ENCODE measurements at regions not wholly inside any gene's neighbourhood (a gene's known extent, or its start where the extent isn't known, plus 50 kb on each side); places are given as distances from the start of the nearest gene placed in this dataset.

DNA sequence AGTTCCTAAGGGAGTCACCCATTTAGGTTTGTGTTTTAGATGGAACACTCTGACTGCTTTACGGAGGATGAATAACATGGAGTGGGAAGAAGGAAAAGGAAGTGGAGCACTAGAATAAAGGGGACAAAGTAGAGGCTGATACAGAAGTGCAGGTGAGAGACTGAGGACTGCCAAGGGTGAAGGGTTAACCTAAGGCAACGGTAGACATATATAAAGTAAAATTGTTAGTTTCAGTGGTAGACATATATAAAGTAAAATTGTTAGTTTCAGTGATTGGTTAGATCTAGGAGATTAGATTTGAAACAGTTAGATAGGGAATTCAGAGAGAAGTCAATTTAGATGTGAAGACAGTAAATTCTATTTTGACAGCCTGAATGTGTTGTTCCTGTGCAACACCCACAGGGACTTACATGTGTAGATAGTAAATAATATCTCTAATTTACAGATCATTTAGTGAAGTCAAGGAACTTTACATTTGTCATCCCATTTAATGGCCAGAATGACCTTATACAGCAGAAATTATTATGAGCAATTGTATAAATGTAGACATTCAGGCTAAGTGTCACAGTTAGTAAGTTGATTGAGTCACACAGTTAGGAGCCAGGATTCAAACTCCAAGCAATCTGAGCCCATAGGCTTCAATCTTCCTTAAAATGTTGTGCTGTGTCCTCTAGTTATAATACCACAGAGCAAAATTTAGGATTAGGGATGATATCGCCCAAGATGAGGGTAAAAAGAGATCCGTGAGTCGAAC, 270.8 kb upstream of the UBE2E3 start:
- H3K4me1 ChIP-seq = no peaks in the 10 kb centered on the region
- TF ChIP-seq POLR2A (IDR thresholded peaks at IDR 0.05) = no peak
- no peak for TF ChIP-seq CTCF (IDR thresholded peaks at IDR 0.05)
- DNase-seq = no peak
- H3K4me3 ChIP-seq = no peak overlapping the region
- H3K27ac ChIP-seq = no peak overlapping the region
- H3K27me3 ChIP-seq = no peaks in the 10 kb centered on the region
- H3K36me3 ChIP-seq = no peaks in the 10 kb centered on the region
- H3K9me3 ChIP-seq = no peaks in the 10 kb centered on the region

GRCh38 chr2:180707884-180708205, 272.6 kb upstream of the UBE2E3 start:
- Histone ChIP-seq H3K36me3 (no peaks in the 10 kb centered on the region), H3K27me3 (no peaks in the 10 kb centered on the region), H3K27ac (no peak overlapping the region), H3K4me3 (no peak overlapping the region), H3K9me3 (no peaks in the 10 kb centered on the region), H3K4me1 (no peaks in the 10 kb centered on the region)
- TF ChIP-seq CTCF (IDR thresholded peaks at IDR 0.05) (no peak), POLR2A (IDR thresholded peaks at IDR 0.05) (no peak)
- peak in 1 of 3 donors; percentile 50 for DNase-seq

DNA sequence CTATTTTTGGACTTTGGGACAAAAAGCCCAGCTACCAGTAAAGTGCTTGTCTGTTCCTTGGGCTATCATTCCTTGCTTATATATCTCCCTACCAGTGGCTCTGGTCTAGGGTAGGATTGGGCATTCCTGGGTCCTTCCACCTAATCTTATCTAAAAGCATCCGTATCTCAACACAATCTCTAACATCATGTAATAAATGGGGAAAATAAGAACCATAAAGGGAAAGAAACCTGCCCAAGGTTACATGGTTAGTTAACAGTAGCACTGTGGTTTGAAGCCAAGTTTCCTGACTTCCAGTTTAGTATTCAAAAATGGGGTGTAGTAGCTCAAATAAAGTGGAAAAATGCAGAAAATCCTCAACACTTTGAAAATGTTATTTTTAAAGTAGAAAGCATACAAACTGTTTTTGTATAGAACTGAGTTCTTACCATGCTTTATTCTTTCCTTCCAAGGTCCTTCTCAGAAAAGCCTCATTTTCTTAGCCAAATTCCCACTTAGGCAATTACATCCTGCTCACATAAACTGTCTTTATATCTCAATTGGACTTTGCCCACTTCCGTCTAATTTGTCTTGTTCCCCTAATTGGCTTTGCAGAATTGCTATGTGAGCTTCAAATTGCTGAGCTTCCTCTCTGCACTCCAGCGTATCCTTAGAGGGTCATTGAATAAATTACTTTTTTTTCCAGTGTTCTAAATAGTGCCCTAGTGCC, 273.1 kb upstream of the UBE2E3 start:
- H3K27ac ChIP-seq = no peak overlapping the region
- no peak for DNase-seq
- TF ChIP-seq CTCF (IDR thresholded peaks at IDR 0.05) (no peak), POLR2A (IDR thresholded peaks at IDR 0.05) (no peak)
- H3K9me3 ChIP-seq = no peaks in the 10 kb centered on the region
- no peaks in the 10 kb centered on the region for H3K27me3 ChIP-seq
- H3K4me1 ChIP-seq = no peaks in the 10 kb centered on the region
- H3K36me3 ChIP-seq = no peaks in the 10 kb centered on the region
- H3K4me3 ChIP-seq = no peak overlapping the region

DNA sequence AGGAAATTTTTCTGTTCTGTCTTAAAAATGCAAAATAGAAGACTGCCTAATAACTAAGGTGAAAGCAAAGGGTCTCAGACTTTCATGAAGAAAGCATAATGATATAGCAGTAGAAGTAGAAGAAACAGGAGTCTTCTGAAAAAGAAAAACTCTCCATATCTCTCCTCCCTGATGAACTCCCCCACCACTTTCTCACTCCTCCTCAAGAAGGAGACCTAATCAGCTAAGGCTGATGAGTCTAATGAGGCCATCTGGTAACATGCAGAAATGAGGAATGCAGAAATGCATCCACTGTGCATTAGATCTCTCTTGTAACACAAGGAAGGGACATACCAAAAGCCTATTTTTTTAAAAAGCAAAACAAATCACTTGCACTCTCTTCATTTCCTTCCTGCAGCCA, 273.7 kb upstream of the UBE2E3 start:
- no peak overlapping the region for H3K4me3 ChIP-seq
- no peaks in the 10 kb centered on the region for H3K27me3 ChIP-seq
- no peaks in the 10 kb centered on the region for H3K4me1 ChIP-seq
- TF ChIP-seq CTCF (IDR thresholded peaks at IDR 0.05) (no peak), POLR2A (IDR thresholded peaks at IDR 0.05) (no peak)
- no peaks in the 10 kb centered on the region for H3K9me3 ChIP-seq
- no peak overlapping the region for H3K27ac ChIP-seq
- H3K36me3 ChIP-seq = no peaks in the 10 kb centered on the region
- no peak for DNase-seq

DNA sequence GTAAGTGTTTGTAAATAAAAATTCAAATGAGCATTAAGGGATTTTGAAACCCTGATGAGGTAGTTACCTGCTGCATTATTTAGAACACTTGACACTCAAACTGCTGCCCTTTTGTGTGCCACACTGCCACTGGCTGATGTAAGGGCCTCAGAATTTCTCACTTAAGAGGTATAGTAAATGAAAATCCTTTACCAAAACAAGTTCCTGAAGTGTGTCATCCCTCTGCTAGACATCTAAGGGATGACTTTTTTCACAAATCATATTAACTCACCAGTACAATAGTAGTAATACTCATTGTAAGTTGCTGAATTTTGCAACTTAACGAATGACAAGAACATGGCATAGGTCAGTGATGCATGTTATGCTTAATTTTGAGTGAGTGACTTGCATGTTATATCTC, 274.9 kb upstream of the UBE2E3 start:
- no peak overlapping the region for H3K4me3 ChIP-seq
- H3K4me1 ChIP-seq = no peaks in the 10 kb centered on the region
- no peaks in the 10 kb centered on the region for H3K27me3 ChIP-seq
- no peak for DNase-seq
- H3K27ac ChIP-seq = no peak overlapping the region
- TF ChIP-seq CTCF (IDR thresholded peaks at IDR 0.05) = no peak
- no peaks in the 10 kb centered on the region for H3K36me3 ChIP-seq
- H3K9me3 ChIP-seq = no peaks in the 10 kb centered on the region

Data from Peyer's patch (tissue), 4 donors.